Lower lobe of right lung (tissue), 2 donors: ENCODE measurements at regions not wholly inside any gene's neighbourhood (a gene's known extent, or its start where the extent isn't known, plus 50 kb on each side); places are given as distances from the start of the nearest gene placed in this dataset.

ENCODE experiments used
- ATAC-seq, 2 donors: fragments of 200-7000 bp; cut with Tn5 transposase; one replicate each; pipeline ENCODE4 v1.9.1; 2020 to 2022; ENCODE audit warnings: mild to moderate bottlenecking in 2 of 2, moderate library complexity in 2 of 2
- DNase-seq: peaks from one replicate; pipeline ENCODE4 v3.0.0-alpha.2; 2020
- H3K27ac ChIP-seq: fragments of 200-600 bp; one replicate; pipeline ENCODE4 v1.8.0; 2022
- H3K27me3 ChIP-seq: fragments of 200-600 bp; one replicate; pipeline ENCODE4 v1.8.0; 2022; ENCODE audit warnings: low read depth
- H3K36me3 ChIP-seq: fragments of 200-600 bp; one replicate; pipeline ENCODE4 v1.8.0; 2022; ENCODE audit warnings: mild to moderate bottlenecking
- H3K4me1 ChIP-seq: fragments of 200-600 bp; one replicate; pipeline ENCODE4 v1.8.0; 2022
- H3K4me3 ChIP-seq: fragments of 200-600 bp; one replicate; pipeline ENCODE4 v1.8.0; 2022; ENCODE audit warnings: mild to moderate bottlenecking
- H3K9me3 ChIP-seq: fragments of 200-600 bp; one replicate; pipeline ENCODE4 v1.8.0; 2022
- intact Hi-C: fragments of 100-400 bp; cut with DNase I; formaldehyde crosslinking; loops from one replicate; pipeline ENCODE4 v1.11.0; 2022
- TF ChIP-seq, protein P1 (sequence below): fragments of 200-600 bp; IDR thresholded peaks from one replicate; pipeline ENCODE4 v1.8.0; 2022; ENCODE audit warnings: antibody characterized with exemption, mild to moderate bottlenecking
- donor health status: DM: no; HTN: yes; CAD: no; lungs with severe emphysema.

- intact Hi-C loops: no loop called here
- TF ChIP-seq, protein P1, sequence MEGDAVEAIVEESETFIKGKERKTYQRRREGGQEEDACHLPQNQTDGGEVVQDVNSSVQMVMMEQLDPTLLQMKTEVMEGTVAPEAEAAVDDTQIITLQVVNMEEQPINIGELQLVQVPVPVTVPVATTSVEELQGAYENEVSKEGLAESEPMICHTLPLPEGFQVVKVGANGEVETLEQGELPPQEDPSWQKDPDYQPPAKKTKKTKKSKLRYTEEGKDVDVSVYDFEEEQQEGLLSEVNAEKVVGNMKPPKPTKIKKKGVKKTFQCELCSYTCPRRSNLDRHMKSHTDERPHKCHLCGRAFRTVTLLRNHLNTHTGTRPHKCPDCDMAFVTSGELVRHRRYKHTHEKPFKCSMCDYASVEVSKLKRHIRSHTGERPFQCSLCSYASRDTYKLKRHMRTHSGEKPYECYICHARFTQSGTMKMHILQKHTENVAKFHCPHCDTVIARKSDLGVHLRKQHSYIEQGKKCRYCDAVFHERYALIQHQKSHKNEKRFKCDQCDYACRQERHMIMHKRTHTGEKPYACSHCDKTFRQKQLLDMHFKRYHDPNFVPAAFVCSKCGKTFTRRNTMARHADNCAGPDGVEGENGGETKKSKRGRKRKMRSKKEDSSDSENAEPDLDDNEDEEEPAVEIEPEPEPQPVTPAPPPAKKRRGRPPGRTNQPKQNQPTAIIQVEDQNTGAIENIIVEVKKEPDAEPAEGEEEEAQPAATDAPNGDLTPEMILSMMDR: no peak
- Histone ChIP-seq H3K27me3 (no peaks in the 10 kb centered on the region), H3K9me3 (no peaks in the 10 kb centered on the region), H3K4me3 (no peak overlapping the region), H3K27ac (no peak overlapping the region), H3K36me3 (no peaks in the 10 kb centered on the region), H3K4me1 (peaks cover 5% of the 10 kb centered on the region)
- DNase-seq (no peak), ATAC-seq (peak; percentile 35 to 41)
These were observed 159.7 kb downstream of the PTGER3 start for GRCh38 chr1:70887936-70888335.

DNA sequence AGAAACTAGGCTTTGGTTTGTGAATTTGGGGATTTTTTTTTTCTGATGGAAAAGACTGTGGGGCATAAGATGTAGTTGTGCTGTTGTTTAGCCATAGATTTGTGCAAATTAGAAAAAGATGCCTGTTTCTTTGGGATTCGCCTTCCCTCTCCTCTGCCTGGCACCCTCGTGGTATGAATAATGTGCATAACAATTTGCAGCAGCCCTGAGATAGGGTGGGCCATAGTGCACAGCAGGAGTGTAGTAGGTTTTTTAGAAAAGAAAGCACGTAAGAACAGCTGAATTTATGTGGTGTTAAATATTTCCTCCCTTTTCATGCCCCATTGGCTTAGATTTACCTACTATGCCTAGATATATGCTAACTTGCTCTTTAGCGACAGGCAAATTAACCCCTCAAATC lies 158.9 kb downstream of the PTGER3 start:
- no peaks in the 10 kb centered on the region for H3K36me3 ChIP-seq
- no peak for DNase-seq
- peaks cover 5% of the 10 kb centered on the region for H3K4me1 ChIP-seq
- H3K9me3 ChIP-seq: no peaks in the 10 kb centered on the region
- no peak overlapping the region for H3K4me3 ChIP-seq
- intact Hi-C loops: no loop called here
- no peak overlapping the region for H3K27ac ChIP-seq
- TF ChIP-seq, protein P1: no peak
- H3K27me3 ChIP-seq: no peaks in the 10 kb centered on the region
- no peak for ATAC-seq

DNA sequence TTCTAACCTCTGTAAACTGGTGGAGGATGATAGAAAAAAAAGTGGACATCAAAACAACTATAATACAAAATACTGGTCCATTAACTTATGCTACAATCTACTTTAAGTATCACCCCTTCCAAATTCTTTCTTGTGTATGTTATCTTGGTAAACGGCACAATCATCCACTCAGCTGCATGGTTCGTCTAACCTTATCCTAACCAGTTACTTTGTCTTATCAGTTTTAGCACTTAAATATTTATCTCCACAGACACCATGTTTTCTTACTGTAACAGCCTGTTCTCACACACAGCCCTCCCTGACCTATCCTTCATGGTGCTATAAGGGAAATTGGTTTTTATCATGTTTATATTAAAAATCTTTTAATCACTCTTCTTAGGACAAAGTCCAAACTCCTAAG lies 157.2 kb downstream of the PTGER3 start:
- no peak for ATAC-seq
- intact Hi-C loops: no loop called here

GRCh38 chr1:70891051-70891843 lies 156.4 kb downstream of the PTGER3 start:
- intact Hi-C loops: no loop called here
- H3K27me3 ChIP-seq: no peaks in the 10 kb centered on the region
- no peaks in the 10 kb centered on the region for H3K9me3 ChIP-seq
- TF ChIP-seq, protein P1: no peak
- peaks cover 5% of the 10 kb centered on the region for H3K4me1 ChIP-seq
- no peak overlapping the region for H3K27ac ChIP-seq
- ATAC-seq (no peak), DNase-seq (no peak)
- no peak overlapping the region for H3K4me3 ChIP-seq
- no peaks in the 10 kb centered on the region for H3K36me3 ChIP-seq

More for the DNA sequence above, 157.2 kb downstream of the PTGER3 start:
- Histone ChIP-seq H3K4me1 (peaks cover 5% of the 10 kb centered on the region), H3K9me3 (no peaks in the 10 kb centered on the region), H3K4me3 (no peak overlapping the region), H3K27ac (no peak overlapping the region), H3K36me3 (no peaks in the 10 kb centered on the region), H3K27me3 (no peaks in the 10 kb centered on the region)
- DNase-seq: no peak
- TF ChIP-seq, protein P1: no peak

DNA sequence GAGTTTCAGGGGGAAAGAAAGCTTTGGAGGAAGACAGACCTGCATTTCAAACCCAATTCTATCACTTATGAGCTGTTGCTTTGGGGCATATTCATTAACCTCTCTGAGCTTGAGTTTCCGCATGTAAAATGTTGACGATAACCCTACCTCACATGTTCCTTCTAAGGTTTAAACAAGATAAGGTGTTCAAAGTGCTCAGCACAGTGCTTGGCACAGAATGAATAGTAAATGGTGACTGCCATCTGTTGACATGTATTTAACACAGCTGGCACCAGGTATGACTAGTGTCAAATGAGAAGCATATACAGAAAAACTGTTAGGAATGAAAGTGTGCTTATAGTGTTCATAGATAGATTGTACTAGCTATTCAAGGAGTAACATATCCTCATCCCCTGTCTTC lies 155.5 kb downstream of the PTGER3 start:
- DNase-seq (no peak), ATAC-seq (no peak)
- H3K27ac ChIP-seq: no peak overlapping the region
- H3K9me3 ChIP-seq: no peaks in the 10 kb centered on the region
- peaks cover 5% of the 10 kb centered on the region for H3K4me1 ChIP-seq
- intact Hi-C loops: no loop called here
- no peak overlapping the region for H3K4me3 ChIP-seq
- TF ChIP-seq, protein P1: no peak
- H3K27me3 ChIP-seq: no peaks in the 10 kb centered on the region
- H3K36me3 ChIP-seq: no peaks in the 10 kb centered on the region
